ENCODE measurements at regions not wholly inside any gene's neighbourhood (a gene's known extent, or its start where the extent isn't known, plus 50 kb on each side); places are given as distances from the start of the nearest gene placed in this dataset.

DNA sequence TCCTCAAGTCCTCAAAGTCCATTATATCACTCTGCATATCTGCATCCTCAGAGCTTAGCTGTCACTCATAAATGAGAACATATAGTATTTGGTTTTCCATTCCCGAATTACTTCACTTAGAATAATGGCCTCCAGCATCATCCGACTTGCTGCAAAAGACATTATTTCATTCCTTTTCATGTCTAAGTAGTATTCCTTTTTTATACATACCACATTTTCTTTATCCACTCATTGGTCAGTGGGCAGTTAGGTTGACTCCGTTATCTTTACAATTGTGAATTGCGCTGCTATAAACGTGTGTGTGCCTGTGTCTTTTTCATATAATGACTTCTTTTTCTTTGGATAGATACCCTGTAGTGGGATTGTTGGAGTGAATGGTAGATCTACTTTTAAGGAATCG, 117.2 kb downstream of the OR2K2 start:
- ATAC-seq (no peak), DNase-seq (ENCODE audit: low spot score) (no peak)
- intact Hi-C loops (cut with DNase I), result no loop called here

GRCh38 chr9:111198936-111199335, 131.1 kb downstream of the OR2K2 start:
- DNase-seq (ENCODE audit: low spot score), result no peak
- intact Hi-C loops (cut with DNase I), result no loop called here

GRCh38 chr9:111197256-111197655, 132.8 kb downstream of the OR2K2 start:
- DNase-seq (ENCODE audit: low spot score), result no peak
- intact Hi-C loops (cut with DNase I), result no loop called here
- no peak for ATAC-seq

More at GRCh38 chr9:111198936-111199335, 131.1 kb downstream of the OR2K2 start:
- no peak for ATAC-seq

DNA sequence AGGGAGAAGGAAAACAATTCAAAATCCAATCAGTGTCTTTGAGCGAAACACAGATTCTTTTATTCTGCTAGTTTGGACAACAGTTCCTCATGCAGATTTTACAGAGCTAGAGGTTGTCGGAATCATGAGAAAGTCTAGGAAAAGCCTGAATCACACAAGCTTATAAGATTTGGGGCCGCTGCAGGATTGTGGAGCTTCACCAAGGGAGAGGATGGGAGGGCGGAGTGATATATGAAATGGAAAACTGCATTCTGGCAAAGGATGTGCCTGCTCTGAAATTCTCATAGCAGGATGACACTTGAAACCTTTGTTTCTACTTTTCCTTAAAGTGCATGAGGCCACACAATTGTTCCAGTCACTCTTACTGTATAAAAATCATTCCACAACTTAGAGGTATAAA, 134.3 kb downstream of the OR2K2 start:
- peak; percentile 52 for ATAC-seq
- DNase-seq (ENCODE audit: low spot score), result no peak
- intact Hi-C loops (cut with DNase I), result no loop called here

- no peak for DNase-seq (ENCODE audit: low spot score)
- ATAC-seq, result no peak
- intact Hi-C loops (cut with DNase I), result no loop called here
Measured at GRCh38 chr9:111193095-111193494, 136.9 kb downstream of the OR2K2 start.

DNA sequence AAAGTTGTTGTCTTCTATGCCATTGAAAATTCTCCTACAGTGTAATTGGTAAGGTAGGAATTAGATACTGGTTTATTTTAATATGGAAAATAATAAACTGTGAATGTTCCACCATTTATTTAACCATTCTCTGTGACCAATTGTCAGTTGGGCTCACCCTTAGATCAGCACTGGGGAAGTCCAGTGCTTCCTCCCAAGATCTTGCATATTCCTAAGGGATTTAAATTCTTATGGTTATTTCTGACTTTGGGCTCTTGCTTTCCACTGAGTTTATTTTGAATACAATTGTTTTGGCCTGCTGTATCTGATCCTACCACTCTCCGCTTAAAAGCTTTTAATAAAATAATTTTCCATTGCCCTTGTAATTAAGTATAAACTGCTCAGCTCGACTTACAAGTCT, 137.4 kb downstream of the OR2K2 start:
- ATAC-seq (no peak), DNase-seq (ENCODE audit: low spot score) (no peak)
- intact Hi-C loops (cut with DNase I), result no loop called here

- DNase-seq (ENCODE audit: low spot score) (no peak), ATAC-seq (no peak)
- intact Hi-C loops (cut with DNase I), result no loop called here
Measured at GRCh38 chr9:111190347-111190746, 139.7 kb downstream of the OR2K2 start.

DNA sequence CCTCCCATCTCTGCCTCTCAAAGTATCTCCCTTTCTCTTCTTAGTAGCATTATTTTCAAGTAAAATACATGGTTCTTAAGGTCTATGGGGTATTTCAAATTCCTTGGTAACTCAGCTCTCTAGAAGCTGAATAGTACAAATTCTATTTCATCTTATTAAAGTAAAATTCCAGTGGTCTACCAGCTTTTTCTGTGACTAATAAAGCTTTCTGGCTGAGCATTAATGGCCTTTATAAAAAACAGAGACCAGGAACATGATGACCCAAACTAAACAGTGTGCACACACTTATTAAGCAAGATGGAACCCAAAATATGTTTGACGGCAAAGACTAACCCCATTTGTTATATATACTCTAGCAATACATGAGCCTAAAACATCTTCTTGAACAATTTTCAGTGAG, 142.6 kb downstream of the OR2K2 start:
- ATAC-seq (no peak), DNase-seq (ENCODE audit: low spot score) (no peak)
- intact Hi-C loops (cut with DNase I), result no loop called here

DNA sequence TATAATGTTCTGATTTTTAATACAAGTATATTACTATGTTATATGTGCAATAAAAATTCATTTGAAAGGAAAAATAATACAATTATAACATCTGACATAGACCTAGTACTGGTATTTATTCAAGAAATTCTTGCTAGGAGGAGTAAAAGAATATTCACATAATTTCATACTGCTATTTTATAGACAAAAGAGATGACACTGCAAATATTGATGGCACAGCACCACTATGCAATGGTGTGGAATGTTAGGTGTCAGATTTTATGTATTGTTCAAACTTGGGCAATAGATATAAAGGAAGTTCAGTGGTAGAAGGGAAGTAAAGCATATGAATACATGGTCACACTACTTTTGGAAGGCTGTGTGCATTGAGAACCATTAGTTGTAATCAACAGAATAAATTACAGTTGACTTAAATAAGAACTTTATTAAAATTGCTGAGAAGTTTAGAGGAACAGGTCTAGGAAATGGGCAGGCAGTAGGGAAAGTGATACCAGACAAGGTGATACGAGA, 143.9 kb downstream of the OR2K2 start:
- ATAC-seq, result no peak
- DNase-seq (ENCODE audit: low spot score), result no peak
- intact Hi-C loops (cut with DNase I), result no loop called here

DNA sequence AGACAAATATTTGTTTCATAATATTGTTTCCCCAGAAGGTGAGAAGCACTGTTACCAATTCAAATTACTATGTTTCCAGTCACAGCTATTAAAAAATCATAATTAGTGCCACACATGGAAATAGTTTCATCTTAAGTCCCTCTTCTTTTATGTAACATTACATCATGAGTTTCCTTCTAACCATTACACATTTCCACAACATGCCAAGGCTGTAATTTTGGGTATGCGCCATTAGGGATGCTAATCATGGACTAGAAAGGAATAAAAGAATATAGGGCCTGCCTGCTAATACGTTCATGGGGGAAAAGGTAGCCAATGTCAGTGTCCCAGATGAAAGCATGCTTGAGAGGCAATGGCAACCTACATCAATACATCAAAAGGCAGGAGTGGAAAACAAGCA, 142.5 kb upstream of the LPAR1 start:
- ATAC-seq, result no peak
- DNase-seq (ENCODE audit: low spot score), result no peak
- intact Hi-C loops (cut with DNase I), result no loop called here

GRCh38 chr9:111179577-111179976, 141.3 kb upstream of the LPAR1 start:
- DNase-seq (ENCODE audit: low spot score), result peak; percentile 70
- intact Hi-C loops (cut with DNase I), result no loop called here
- ATAC-seq, result no peak

DNA sequence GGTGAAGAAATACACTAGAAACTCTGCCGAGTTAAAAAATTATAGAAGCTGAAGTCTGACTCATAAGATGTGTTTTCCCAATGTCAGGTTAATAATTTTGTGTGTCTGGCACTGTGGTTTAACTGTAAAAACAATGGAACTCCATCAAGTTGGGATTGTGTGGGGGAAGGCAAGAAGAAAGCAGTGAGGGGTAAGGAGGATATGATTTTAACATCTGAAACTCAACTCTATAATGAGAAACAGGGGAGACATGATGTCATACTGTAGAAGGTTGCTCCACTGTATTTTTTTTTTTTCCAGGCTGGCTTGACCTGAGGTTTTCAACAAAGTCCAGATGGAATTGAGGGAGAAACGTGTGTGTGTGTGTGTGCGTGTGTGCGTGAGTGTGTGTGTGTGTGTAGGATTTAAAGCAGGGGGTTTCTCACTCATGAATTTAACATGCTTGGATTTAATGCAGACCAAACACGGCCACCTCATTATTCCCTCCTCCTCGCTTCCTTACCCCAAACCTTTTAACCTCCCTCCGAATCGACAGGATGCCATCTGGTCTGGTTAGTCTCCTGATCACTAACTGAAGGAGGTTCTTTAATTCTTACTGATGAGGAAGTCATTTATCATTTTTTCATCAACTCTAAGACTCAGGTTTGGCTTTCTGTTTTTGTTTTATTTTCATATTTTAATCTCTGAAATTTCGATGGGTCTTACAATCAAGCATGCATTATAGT, 140.2 kb upstream of the LPAR1 start:
- no peak for DNase-seq (ENCODE audit: low spot score)
- peak; percentile 88 for ATAC-seq
- intact Hi-C loops (cut with DNase I), result no loop called here

- DNase-seq (ENCODE audit: low spot score), result no peak
- no peak for ATAC-seq
- intact Hi-C loops (cut with DNase I), result no loop called here
Measured at GRCh38 chr9:111176511-111176910, 138.2 kb upstream of the LPAR1 start.

GRCh38 chr9:111175350-111175749, 137.1 kb upstream of the LPAR1 start:
- ATAC-seq (no peak), DNase-seq (ENCODE audit: low spot score) (no peak)
- intact Hi-C loops (cut with DNase I), result no loop called here

DNA sequence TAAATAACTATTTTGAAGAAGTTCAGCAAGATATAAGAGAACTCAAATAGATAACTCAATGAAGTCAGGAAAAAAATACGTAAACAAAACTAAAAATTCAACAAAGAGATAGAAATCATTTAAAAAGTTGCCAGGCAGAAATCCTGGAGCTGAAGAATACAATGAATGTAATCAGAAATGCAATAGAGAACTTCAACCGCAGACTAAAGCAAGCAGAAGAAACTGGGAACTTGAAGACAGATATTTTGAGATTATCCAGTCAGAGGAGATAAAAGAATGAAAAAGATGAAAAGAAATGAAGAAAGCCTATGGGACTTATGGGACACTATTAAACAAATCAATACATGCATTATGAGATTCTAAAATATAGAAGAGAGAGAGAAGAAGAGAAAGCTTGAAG, 129.1 kb upstream of the LPAR1 start:
- ATAC-seq, result no peak
- intact Hi-C loops (cut with DNase I), result no loop called here
- no peak for DNase-seq (ENCODE audit: low spot score)

- DNase-seq (ENCODE audit: low spot score) (no peak), ATAC-seq (peak; percentile 85)
- intact Hi-C loops (cut with DNase I), result no loop called here
Measured at GRCh38 chr9:111163716-111164389, 125.6 kb upstream of the LPAR1 start.

- DNase-seq (ENCODE audit: low spot score), result no peak
- ATAC-seq, result no peak
- intact Hi-C loops (cut with DNase I), result no loop called here
Measured at GRCh38 chr9:111162026-111162425, 123.8 kb upstream of the LPAR1 start.

- intact Hi-C loops (cut with DNase I), result no loop called here
- no peak for DNase-seq (ENCODE audit: low spot score)
- no peak for ATAC-seq
Measured at GRCh38 chr9:111161015-111161415, 122.7 kb upstream of the LPAR1 start.

DNA sequence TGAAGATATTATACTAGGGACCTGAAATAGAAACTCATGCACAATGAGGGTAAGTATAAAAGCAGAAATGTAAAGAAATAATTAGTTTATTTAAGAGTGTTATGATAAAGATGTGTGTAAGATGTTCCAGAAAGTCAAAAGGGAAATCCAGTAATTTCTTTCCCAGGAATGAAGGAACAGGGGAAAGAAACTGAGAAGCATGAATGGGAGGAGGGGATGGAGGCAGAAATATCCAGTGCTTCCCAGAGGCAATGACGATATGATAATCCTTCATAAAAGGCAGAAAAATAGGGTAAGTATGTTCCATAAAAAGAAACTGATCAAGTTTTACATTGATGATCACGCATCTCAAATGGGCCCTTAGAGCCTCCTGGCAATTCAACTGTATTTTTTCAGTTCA, 120.7 kb upstream of the LPAR1 start:
- DNase-seq (ENCODE audit: low spot score) (no peak), ATAC-seq (no peak)
- intact Hi-C loops (cut with DNase I), result no loop called here

GRCh38 chr9:111158363-111158762, 120.1 kb upstream of the LPAR1 start:
- DNase-seq (ENCODE audit: low spot score), result no peak
- intact Hi-C loops (cut with DNase I), result no loop called here
- peak; percentile 93 for ATAC-seq

- DNase-seq (ENCODE audit: low spot score) (no peak), ATAC-seq (no peak)
- intact Hi-C loops (cut with DNase I), result no loop called here
Measured at GRCh38 chr9:111154081-111154562, 115.9 kb upstream of the LPAR1 start.

Data from sciatic nerve (tissue), 2 donors.